Activated CD4-positive, alpha-beta memory T cell treated with anti-CD3 and anti-CD28 coated beads for 36 hours (primary cell): ENCODE measurements at regions not wholly inside any gene's neighbourhood (a gene's known extent, or its start where the extent isn't known, plus 50 kb on each side); places are given as distances from the start of the nearest gene placed in this dataset.

ENCODE experiments used
- CTCF ChIA-PET: fragments of 350-600 bp; sonication (Branson Sonifier 250); formaldehyde crosslinking; loops from one replicate; lab custom pipeline; 2021; ENCODE audit warnings: antibody characterized with exemption, inconsistent platforms; lab: Charles Lee
- POLR2A ChIA-PET: fragments of 350-600 bp; sonication (Branson Sonifier 250); formaldehyde crosslinking; loops from one replicate; lab custom pipeline; 2021; ENCODE audit warnings: antibody characterized with exemption; lab: Charles Lee
- DNase-seq: peaks from one replicate; pipeline ENCODE4 v3.0.0-alpha.2; 2020
- H3K27ac Mint-ChIP-seq: one replicate; pipeline ENCODE4 v1.8.0; 2021; ENCODE audit warnings: mixed read lengths
- H3K27me3 Mint-ChIP-seq: one replicate; pipeline ENCODE4 v1.8.0; 2021; ENCODE audit warnings: mixed read lengths
- H3K36me3 Mint-ChIP-seq: one replicate; pipeline ENCODE4 v1.8.0; 2021; ENCODE audit warnings: mixed read lengths
- H3K4me1 Mint-ChIP-seq: one replicate; pipeline ENCODE4 v1.8.0; 2021; ENCODE audit warnings: low read depth, mixed read lengths
- H3K4me3 Mint-ChIP-seq: one replicate; pipeline ENCODE4 v1.8.0; 2021; ENCODE audit warnings: mild to moderate bottlenecking, mixed read lengths
- H3K9me3 Mint-ChIP-seq: one replicate; pipeline ENCODE4 v1.8.0; 2021; ENCODE audit warnings: mixed read lengths
- intact Hi-C: fragments of 100-400 bp; cut with micrococcal nuclease; formaldehyde crosslinking; loops from one replicate; pipeline ENCODE4 v1.15.1; 2023

GRCh38 chr10:89120931-89121763 lies 86.0 kb downstream of the CH25H start:
- CTCF ChIA-PET = no interaction called here
- Mint-ChIP-seq H3K27me3 (peaks cover 35% of the 10 kb centered on the region), H3K27ac (no peak overlapping the region), H3K4me3 (no peak overlapping the region), H3K9me3 (no peaks in the 10 kb centered on the region), H3K4me1 (peaks cover 9% of the 10 kb centered on the region), H3K36me3 (no peaks in the 10 kb centered on the region)
- intact Hi-C loops = no loop called here
- POLR2A ChIA-PET = no interaction called here
- no peak for DNase-seq

- Mint-ChIP-seq H3K27ac (no peak overlapping the region), H3K36me3 (no peaks in the 10 kb centered on the region), H3K27me3 (peaks cover 30% of the 10 kb centered on the region), H3K4me3 (no peak overlapping the region), H3K4me1 (peaks cover 9% of the 10 kb centered on the region), H3K9me3 (no peaks in the 10 kb centered on the region)
- ChIA-PET POLR2A (no interaction called here), CTCF (interaction anchor here (0.8 kb wide), 1 partner anchor 21 kb away, joined by 3 read pairs; no protein-coding TSS in a partner anchor)
- intact Hi-C loops = no loop called here
- no peak for DNase-seq
Observed at GRCh38 chr10:89119651-89120050, 87.5 kb downstream of the CH25H start.

GRCh38 chr10:89118091-89118490 lies 89.0 kb downstream of the CH25H start:
- no peaks in the 10 kb centered on the region for H3K9me3 Mint-ChIP-seq
- H3K4me1 Mint-ChIP-seq = peaks cover 9% of the 10 kb centered on the region
- H3K27ac Mint-ChIP-seq = no peak overlapping the region
- intact Hi-C loops = no loop called here
- no peak overlapping the region for H3K4me3 Mint-ChIP-seq
- no peak for DNase-seq
- peaks cover 26% of the 10 kb centered on the region for H3K27me3 Mint-ChIP-seq
- CTCF ChIA-PET = no interaction called here
- no peaks in the 10 kb centered on the region for H3K36me3 Mint-ChIP-seq
- POLR2A ChIA-PET = no interaction called here

GRCh38 chr10:89115876-89116627 lies 91.1 kb downstream of the CH25H start:
- no peaks in the 10 kb centered on the region for H3K36me3 Mint-ChIP-seq
- ChIA-PET CTCF (interaction anchor here (0.9 kb wide), 1 partner anchor 40 kb away, joined by 3 read pairs; no protein-coding TSS in a partner anchor), POLR2A (no interaction called here)
- no peaks in the 10 kb centered on the region for H3K9me3 Mint-ChIP-seq
- no peak for DNase-seq
- intact Hi-C loops = no loop called here
- H3K4me3 Mint-ChIP-seq = no peak overlapping the region
- no peak overlapping the region for H3K27ac Mint-ChIP-seq
- peaks cover 2% of the 10 kb centered on the region for H3K4me1 Mint-ChIP-seq
- peaks cover 19% of the 10 kb centered on the region for H3K27me3 Mint-ChIP-seq

GRCh38 chr10:89114846-89115625 lies 92.1 kb downstream of the CH25H start:
- Mint-ChIP-seq H3K9me3 (no peaks in the 10 kb centered on the region), H3K36me3 (no peaks in the 10 kb centered on the region), H3K4me1 (peaks cover 5% of the 10 kb centered on the region), H3K27me3 (peaks cover 13% of the 10 kb centered on the region), H3K4me3 (no peak overlapping the region), H3K27ac (no peak overlapping the region)
- ChIA-PET POLR2A (no interaction called here), CTCF (interaction anchor here (0.9 kb wide), 1 partner anchor 41 kb away, joined by 3 read pairs; no protein-coding TSS in a partner anchor)
- DNase-seq = no peak
- intact Hi-C loops = loop anchor here (5.0 kb wide), 1 partner anchor 83 kb away; no protein-coding TSS in a partner anchor

- intact Hi-C loops = no loop called here
- H3K9me3 Mint-ChIP-seq = peaks cover 2% of the 10 kb centered on the region
- H3K27me3 Mint-ChIP-seq = no peaks in the 10 kb centered on the region
- H3K4me1 Mint-ChIP-seq = no peaks in the 10 kb centered on the region
- H3K27ac Mint-ChIP-seq = no peak overlapping the region
- DNase-seq = no peak
- no peaks in the 10 kb centered on the region for H3K36me3 Mint-ChIP-seq
- POLR2A ChIA-PET = no interaction called here
- H3K4me3 Mint-ChIP-seq = no peak overlapping the region
- CTCF ChIA-PET = interaction anchor here (0.9 kb wide), 1 partner anchor 10 kb away, joined by 4 read pairs; no protein-coding TSS in a partner anchor
Observed at GRCh38 chr10:89102735-89103134, 104.4 kb downstream of the CH25H start.

GRCh38 chr10:89101943-89102342 lies 105.2 kb downstream of the CH25H start:
- no peaks in the 10 kb centered on the region for H3K27me3 Mint-ChIP-seq
- H3K36me3 Mint-ChIP-seq = no peaks in the 10 kb centered on the region

GRCh38 chr10:89100680-89101079 lies 106.4 kb downstream of the CH25H start:
- H3K4me1 Mint-ChIP-seq = peaks cover 2% of the 10 kb centered on the region
- H3K27ac Mint-ChIP-seq = no peak overlapping the region
- no peak for DNase-seq
- H3K9me3 Mint-ChIP-seq = no peaks in the 10 kb centered on the region
- H3K36me3 Mint-ChIP-seq = no peaks in the 10 kb centered on the region
- CTCF ChIA-PET = interaction anchor here (0.6 to 0.7 kb wide), 2 partner anchors 37 to 117 kb away, joined by 4 to 5 read pairs; no protein-coding TSS in a partner anchor
- POLR2A ChIA-PET = no interaction called here
- no peaks in the 10 kb centered on the region for H3K27me3 Mint-ChIP-seq
- H3K4me3 Mint-ChIP-seq = no peak overlapping the region
- intact Hi-C loops = no loop called here

More at GRCh38 chr10:89101943-89102342, 105.2 kb downstream of the CH25H start:
- POLR2A ChIA-PET = no interaction called here
- H3K4me1 Mint-ChIP-seq = peaks cover 2% of the 10 kb centered on the region
- intact Hi-C loops = no loop called here
- CTCF ChIA-PET = interaction anchor here (0.9 kb wide), 1 partner anchor 11 kb away, joined by 4 read pairs; no protein-coding TSS in a partner anchor
- H3K4me3 Mint-ChIP-seq = no peak overlapping the region
- H3K9me3 Mint-ChIP-seq = peaks cover 1% of the 10 kb centered on the region
- no peak overlapping the region for H3K27ac Mint-ChIP-seq
- no peak for DNase-seq

GRCh38 chr10:89097226-89097625 lies 106.6 kb downstream of the FAS start:
- Mint-ChIP-seq H3K27me3 (no peaks in the 10 kb centered on the region), H3K4me3 (no peak overlapping the region), H3K4me1 (peaks cover 2% of the 10 kb centered on the region), H3K27ac (no peak overlapping the region), H3K9me3 (no peaks in the 10 kb centered on the region), H3K36me3 (no peaks in the 10 kb centered on the region)
- no peak for DNase-seq
- ChIA-PET POLR2A (no interaction called here), CTCF (no interaction called here)
- intact Hi-C loops = no loop called here

GRCh38 chr10:89095701-89096391 lies 105.2 kb downstream of the FAS start:
- intact Hi-C loops = no loop called here
- H3K27me3 Mint-ChIP-seq = no peaks in the 10 kb centered on the region
- no peak overlapping the region for H3K27ac Mint-ChIP-seq
- ChIA-PET CTCF (no interaction called here), POLR2A (no interaction called here)
- H3K4me1 Mint-ChIP-seq = peaks cover 6% of the 10 kb centered on the region
- H3K36me3 Mint-ChIP-seq = no peaks in the 10 kb centered on the region
- no peaks in the 10 kb centered on the region for H3K9me3 Mint-ChIP-seq
- DNase-seq = no peak
- H3K4me3 Mint-ChIP-seq = no peak overlapping the region

- CTCF ChIA-PET = no interaction called here
- no peaks in the 10 kb centered on the region for H3K36me3 Mint-ChIP-seq
- H3K9me3 Mint-ChIP-seq = no peaks in the 10 kb centered on the region
- peaks cover 7% of the 10 kb centered on the region for H3K4me1 Mint-ChIP-seq
- no peak overlapping the region for H3K4me3 Mint-ChIP-seq
- DNase-seq = no peak
- no peak overlapping the region for H3K27ac Mint-ChIP-seq
- H3K27me3 Mint-ChIP-seq = no peaks in the 10 kb centered on the region
- POLR2A ChIA-PET = no interaction called here
- intact Hi-C loops = no loop called here
Observed at GRCh38 chr10:89093728-89094127, 103.1 kb downstream of the FAS start.
